C4-2B (cell line): ENCODE measurements at regions not wholly inside any gene's neighbourhood (a gene's known extent, or its start where the extent isn't known, plus 50 kb on each side); places are given as distances from the start of the nearest gene placed in this dataset.

Experiments
- H3K27ac ChIP-seq: fragments of 450-650 bp; 2 replicates; pipeline ENCODE4 v1.5.1; 2017
- ZFX ChIP-seq: fragments of 450-650 bp; IDR thresholded peaks from 2 replicates; pipeline ENCODE4 v1.6.1; 2017
- TF ChIP-seq, protein P1 (sequence below): fragments of 450-650 bp; conservative IDR thresholded peaks from 2 replicates; pipeline ENCODE4 v1.5.1; 2017; ENCODE audit warnings: mild to moderate bottlenecking

DNA sequence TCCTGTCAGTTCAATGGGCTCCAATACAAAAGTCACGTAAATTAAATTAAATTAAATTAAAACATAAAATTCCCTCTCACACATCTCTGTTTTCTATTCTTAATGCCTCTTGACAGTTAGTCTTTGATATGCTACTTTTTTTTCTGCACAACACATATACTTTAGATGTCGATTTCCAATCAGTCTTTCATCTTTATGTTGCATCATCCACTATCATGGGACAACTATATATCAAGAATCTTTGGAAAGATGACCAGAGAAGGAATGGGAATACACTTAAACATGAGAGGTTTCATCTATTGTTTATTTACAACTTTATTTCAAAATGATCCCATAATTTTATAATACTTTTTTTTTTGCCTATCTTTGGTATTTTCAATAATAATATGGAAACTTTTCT lies 733.3 kb upstream of the FANCL start:
- TF ChIP-seq ZFX: no peak
- TF ChIP-seq, protein P1, sequence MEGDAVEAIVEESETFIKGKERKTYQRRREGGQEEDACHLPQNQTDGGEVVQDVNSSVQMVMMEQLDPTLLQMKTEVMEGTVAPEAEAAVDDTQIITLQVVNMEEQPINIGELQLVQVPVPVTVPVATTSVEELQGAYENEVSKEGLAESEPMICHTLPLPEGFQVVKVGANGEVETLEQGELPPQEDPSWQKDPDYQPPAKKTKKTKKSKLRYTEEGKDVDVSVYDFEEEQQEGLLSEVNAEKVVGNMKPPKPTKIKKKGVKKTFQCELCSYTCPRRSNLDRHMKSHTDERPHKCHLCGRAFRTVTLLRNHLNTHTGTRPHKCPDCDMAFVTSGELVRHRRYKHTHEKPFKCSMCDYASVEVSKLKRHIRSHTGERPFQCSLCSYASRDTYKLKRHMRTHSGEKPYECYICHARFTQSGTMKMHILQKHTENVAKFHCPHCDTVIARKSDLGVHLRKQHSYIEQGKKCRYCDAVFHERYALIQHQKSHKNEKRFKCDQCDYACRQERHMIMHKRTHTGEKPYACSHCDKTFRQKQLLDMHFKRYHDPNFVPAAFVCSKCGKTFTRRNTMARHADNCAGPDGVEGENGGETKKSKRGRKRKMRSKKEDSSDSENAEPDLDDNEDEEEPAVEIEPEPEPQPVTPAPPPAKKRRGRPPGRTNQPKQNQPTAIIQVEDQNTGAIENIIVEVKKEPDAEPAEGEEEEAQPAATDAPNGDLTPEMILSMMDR: no peak
- no peak overlapping the region for H3K27ac ChIP-seq

DNA sequence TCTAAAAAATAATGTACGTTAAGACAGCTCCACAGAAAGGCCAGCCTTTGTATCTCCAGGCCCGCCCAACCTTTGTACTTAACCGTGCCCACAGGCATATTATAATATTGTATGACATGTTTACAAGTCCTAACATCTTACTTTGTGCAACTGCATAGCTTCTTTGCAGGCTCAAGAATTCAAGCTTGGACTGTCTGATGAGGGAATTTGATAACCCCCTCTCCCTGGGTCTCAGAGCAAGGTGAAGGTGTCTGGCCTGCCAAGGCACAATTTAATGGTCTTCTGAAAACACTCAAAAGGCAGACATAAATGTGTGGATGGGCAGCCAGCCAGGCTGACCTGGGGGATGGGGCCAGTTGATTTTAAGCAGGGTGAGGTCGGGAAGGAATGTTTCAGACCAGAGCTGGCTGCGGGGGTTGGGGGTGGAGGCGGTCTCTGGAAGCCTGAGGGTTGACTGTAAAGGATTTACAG lies 732.7 kb upstream of the FANCL start:
- TF ChIP-seq, protein P1: no peak
- TF ChIP-seq ZFX: no peak
- no peak overlapping the region for H3K27ac ChIP-seq

DNA sequence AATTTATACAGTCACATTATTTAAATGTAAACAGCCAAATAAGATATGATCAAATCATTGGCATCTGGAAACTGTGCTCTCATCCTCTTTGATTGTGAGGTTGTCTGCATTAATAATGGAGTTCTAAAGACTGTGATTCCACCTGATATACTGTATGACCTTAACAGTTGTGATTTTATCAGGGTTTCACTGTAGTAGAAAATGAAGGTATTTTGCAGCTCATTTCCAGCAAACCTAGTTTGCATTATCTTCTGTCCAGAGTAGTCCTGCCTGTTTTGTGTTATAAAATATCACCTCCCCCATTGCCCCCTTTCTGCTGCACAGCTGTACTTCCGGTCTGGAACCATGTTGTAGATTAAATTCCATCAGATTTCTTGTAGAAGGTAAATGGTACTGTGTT lies 731.6 kb upstream of the FANCL start:
- no peak overlapping the region for H3K27ac ChIP-seq
- TF ChIP-seq, protein P1: no peak
- TF ChIP-seq ZFX: no peak

DNA sequence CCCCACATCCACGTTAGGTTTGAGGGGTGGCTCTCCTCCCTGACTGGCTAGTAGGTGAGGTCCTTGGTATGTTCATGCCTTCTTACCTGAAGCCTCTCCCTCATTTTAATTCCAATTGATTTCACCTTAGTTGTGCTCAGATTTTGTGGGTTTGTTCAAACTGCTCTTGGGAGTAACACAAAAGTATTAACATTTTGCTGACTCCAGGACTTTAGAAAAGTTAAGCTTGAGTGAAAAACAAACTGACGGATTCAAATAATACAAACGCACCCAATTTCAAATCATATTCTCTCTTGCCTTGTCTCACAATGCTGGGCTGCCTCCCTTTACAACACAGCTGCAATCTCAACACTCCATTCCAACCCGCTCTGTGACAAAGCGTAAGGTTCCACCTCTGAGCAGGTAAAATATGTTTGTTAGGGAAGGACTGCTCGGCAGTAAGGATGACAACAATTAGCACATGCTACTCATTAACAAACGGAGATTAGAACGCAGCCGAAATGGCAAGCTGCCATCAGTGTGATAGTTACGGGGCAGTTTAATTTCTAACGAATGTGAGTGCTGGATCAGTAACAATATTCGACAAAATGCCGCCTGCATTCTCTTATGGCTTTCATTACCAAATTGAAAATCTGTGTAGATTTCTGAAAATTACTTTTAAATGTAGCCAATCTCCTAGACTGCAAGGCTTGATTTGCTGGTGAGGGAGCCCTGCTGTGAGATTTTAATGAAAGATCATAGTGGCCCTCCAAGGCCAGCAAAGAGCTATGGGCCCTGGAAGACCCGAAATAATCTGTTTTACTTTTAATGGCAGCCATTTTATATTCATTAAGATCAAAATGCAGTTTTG lies 730.6 kb upstream of the FANCL start:
- H3K27ac ChIP-seq: no peak overlapping the region
- TF ChIP-seq, protein P1: no peak
- TF ChIP-seq ZFX: no peak

DNA sequence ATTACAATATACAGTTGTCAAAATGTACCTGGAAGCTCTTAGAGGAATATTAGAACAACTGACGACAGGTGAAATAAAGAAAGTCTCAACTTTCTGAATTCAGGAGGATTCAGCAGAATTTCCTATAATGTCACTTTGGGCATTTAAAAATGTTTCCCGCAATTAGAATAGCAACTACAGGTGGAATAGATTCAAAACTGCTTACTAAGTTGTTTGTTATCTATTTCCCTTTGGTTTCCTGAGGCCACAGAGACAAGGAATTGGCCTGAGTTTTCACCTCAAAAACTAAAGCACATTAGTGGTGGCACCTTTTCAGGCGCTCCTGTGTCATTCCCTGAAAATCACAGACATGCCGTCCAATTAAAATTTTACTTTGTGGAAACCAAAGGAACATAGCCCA lies 729.2 kb upstream of the FANCL start:
- TF ChIP-seq ZFX: no peak
- TF ChIP-seq, protein P1: no peak
- H3K27ac ChIP-seq: no peak overlapping the region

DNA sequence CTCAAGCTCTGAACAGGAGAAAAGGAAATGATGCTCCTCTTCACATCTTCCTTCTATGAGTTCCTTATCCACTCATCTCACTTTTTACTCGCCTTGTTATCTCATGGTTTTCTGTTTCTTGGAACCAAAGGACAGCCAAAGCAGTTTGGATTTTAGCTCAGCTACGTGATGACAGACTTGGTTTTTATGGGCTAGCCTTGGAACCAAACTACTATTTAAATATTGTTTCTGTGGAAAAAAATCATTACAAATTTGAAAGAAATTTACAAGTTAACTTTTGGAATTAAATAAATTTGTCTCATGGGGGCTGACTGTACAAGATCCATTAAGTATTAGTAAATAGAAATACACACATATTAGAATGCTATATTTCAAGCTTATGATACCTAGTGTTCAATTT lies 727.8 kb upstream of the FANCL start:
- TF ChIP-seq, protein P1: no peak
- no peak for TF ChIP-seq ZFX
- H3K27ac ChIP-seq: no peak overlapping the region

DNA sequence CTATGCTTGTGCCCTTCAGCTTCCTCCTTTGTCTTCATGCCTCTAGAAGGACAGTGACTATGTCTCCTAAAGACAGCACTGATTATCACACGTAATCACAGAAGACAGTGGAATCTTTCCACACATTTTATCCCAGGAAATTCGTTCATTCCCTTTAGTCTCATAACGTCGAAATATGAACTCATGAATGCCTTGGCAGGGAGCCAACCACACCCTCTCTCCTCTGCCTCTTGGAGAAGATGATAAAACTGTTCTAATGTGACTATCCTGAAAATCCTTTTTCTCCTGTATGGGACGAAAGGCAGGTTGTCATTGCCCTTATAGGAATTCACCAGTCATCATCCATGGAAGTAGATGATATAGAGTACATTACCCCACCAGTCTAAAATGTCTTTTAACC lies 726.6 kb upstream of the FANCL start:
- H3K27ac ChIP-seq: no peak overlapping the region
- TF ChIP-seq, protein P1: no peak
- no peak for TF ChIP-seq ZFX
